ENCODE measurements at regions not wholly inside any gene's neighbourhood (a gene's known extent, or its start where the extent isn't known, plus 50 kb on each side); places are given as distances from the start of the nearest gene placed in this dataset.
A peak's percentile ranks its signal among the peaks of the same experiment; 100 is the strongest.
"Not testable (repeated sequence)": the region's sequence is repeated elsewhere in the genome, so short reads cannot be mapped to it uniquely, and the experiment has no call there.

- DNase-seq (ENCODE audit: low spot score) = peak; percentile 4
Measured at GRCh38 chr9:78438211-78438610, 141.3 kb downstream of the PSAT1 start.

GRCh38 chr9:78438780-78439179, 141.9 kb downstream of the PSAT1 start:
- no peak for DNase-seq (ENCODE audit: low spot score)

- DNase-seq (ENCODE audit: low spot score) = peak; percentile 88
Measured at GRCh38 chr9:78439190-78439865, 142.4 kb downstream of the PSAT1 start.

- DNase-seq (ENCODE audit: low spot score) = no peak
Measured at GRCh38 chr9:78439866-78440830, 143.2 kb downstream of the PSAT1 start.

GRCh38 chr9:78441396-78441795, 144.5 kb downstream of the PSAT1 start:
- no peak for DNase-seq (ENCODE audit: low spot score)

DNA sequence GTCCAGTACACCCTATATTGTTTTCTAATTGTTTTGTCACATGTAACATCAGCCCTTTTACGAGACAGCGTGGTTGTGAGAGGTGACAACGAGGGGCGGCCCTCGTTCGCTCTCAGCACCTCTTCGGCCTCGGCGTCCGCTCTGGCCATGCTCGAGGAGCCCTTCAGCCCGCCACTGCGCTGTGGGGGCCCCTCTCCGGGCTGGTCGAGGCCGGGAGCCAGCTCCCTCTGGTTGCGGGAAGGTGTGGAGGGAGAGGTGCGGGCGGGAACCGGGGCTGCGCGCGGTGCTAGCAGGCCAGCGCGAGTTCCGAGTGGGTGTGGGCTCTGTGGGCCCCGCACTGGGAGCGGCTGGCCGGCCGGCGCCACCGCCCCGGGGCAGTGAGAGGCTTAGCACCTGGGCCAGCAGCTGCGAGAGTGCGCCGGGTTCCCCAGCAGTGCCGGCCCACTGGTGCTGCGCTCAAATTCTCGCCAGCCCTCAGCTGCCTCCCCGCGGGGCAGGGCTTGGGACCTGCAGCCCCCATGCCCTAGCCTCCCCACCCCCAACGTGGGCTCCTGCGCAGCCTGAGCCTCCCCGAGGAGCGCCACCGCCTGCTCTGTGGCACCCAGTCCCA, 145.0 kb downstream of the PSAT1 start:
- DNase-seq (ENCODE audit: low spot score) = no peak

- not testable (repeated sequence) for DNase-seq (ENCODE audit: low spot score)
Measured at GRCh38 chr9:78442577-78442976, 145.7 kb downstream of the PSAT1 start.

GRCh38 chr9:78443946-78444345, 147.0 kb downstream of the PSAT1 start:
- DNase-seq (ENCODE audit: low spot score) = no peak

DNA sequence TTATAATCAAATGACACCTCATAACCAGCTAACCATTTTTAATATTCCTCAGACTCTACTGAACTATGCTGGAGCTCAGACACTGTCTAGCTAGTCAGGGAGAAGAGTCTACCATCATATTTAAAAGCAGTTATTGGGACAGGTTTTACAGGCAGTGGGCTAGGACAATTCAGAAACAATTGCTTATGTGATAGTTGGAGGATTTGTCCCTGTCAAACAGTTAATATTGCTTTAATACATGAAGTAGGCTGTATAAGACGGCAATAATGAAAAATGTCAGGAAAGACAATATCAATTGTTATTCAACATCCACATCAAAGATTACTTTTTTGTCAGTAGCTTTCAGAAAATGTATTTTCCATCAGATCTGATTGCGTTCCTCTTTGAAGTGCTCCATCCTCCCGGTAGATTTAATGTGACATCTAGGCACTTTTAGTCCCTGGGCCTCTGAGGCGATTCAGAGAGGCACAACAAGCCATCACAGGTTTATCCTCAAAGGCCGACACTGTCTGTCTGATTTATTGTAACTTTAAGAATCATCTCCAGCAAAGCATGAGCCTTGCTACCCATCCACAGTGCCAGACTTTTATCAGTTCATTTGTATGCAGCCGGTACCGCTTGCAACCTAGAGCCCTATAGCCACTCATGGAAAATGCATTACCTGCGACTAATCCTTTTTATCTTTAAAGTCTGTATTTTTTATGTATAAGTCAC, 152.2 kb downstream of the PSAT1 start:
- no peak for DNase-seq (ENCODE audit: low spot score)

DNA sequence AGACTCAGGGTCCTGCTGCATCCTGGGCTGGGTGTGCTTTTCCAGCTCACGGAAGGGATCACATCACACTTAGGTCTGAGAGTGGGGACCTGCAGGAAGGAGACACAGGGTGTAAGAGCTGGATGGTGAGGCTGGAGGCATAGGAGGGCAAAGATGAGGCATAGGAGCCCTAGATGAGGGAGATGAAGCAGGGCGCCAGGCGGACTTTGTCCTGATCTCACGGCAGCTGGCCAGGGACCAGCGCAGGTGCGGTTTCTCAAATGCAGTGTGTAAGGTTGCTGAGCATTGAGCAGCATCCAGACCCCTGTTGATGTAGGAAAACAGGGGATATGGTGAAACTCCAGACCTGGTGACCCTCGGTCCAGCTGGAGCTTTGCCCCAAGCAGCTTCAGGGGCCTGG, 156.5 kb downstream of the PSAT1 start:
- DNase-seq (ENCODE audit: low spot score) = no peak

- no peak for DNase-seq (ENCODE audit: low spot score)
Measured at GRCh38 chr9:78462611-78463010, 165.7 kb downstream of the PSAT1 start.

- no peak for DNase-seq (ENCODE audit: low spot score)
Measured at GRCh38 chr9:78463750-78464149, 166.8 kb downstream of the PSAT1 start.

DNA sequence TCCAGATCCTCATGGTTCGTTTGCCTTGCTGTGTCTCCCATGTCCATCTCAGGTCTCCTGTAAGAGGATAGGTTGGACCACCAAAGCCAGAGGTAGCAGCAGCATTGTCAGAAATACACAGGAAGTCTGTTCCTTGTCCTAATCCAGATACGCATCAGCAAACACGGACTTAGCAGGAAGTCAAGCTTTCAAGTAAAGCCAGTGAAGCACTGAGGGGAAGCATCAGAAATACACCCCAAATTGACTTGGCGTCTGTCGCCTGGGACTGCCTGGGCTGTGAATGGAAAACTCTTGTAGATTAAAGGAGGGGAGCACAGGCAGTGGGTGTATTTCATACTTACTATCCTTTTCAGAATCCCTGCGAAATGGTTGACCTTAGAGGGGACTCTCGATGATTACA, 171.3 kb downstream of the PSAT1 start:
- no peak for DNase-seq (ENCODE audit: low spot score)

DNA sequence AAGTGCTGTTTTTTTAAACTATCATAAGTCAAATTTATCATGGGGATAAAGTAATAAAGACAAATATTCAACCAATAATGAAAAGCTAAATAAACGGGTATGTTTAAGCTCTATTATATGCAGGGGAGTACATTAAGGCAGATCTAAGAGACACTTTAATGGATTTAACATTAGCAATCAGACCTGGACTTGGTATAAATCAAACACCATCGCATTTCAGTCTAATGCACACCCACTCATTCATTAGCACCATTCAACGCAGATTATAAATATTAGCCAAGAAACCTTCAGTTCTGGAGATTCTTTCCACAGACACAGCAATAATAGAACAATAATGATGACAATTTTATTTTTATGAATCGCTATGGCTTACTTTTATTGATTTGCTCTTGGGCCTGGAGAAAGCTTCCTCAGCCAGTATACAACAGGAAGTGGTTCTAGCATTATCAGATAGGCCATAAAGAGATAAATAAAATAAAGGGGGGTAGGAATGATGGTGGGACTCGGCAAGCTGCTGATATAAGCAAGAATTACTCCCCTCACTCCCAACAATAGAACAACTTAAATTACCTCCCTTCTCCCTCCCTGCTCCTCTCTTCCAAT, 172.2 kb downstream of the PSAT1 start:
- no peak for DNase-seq (ENCODE audit: low spot score)

DNA sequence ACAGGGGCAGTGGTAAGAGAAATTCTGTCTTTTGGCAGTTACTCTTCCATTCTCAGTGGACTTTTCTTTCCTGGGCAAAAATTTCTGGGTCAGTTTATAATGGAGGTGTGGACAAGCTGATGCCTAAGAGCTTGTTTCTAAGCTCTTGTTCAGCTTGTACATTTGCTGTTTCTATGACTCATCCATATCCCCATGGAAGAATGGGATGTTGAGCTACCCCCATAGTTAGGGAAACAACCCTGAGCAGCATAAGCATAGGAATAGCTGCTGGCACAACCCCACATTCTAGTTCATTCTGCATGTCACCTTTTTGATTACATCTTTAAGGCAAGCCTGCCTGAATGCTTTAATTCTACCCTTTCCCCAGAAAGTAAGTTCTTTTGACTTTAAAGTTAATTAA, 173.3 kb downstream of the PSAT1 start:
- DNase-seq (ENCODE audit: low spot score) = no peak

DNA sequence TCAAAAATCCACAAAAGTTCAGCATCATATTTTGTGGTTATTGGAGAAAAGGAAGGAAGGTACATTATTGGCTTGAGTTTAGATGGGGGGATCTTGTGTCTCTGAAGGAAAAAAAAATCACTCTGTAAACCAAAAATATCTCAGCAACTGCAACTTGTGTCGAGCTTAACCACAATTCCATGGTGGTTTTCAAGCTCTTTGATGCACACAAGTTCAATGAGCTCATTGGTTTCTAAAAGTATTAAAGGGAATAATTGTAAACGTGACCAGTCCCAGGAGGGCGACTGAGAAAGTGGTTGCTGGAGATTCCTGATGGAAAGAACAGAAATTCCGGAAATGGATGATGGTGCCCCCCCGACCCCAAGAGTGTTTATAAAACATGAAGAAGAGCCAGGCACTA, 173.8 kb downstream of the PSAT1 start:
- no peak for DNase-seq (ENCODE audit: low spot score)

- DNase-seq (ENCODE audit: low spot score) = no peak
Measured at GRCh38 chr9:78472111-78472510, 175.2 kb downstream of the PSAT1 start.

DNA sequence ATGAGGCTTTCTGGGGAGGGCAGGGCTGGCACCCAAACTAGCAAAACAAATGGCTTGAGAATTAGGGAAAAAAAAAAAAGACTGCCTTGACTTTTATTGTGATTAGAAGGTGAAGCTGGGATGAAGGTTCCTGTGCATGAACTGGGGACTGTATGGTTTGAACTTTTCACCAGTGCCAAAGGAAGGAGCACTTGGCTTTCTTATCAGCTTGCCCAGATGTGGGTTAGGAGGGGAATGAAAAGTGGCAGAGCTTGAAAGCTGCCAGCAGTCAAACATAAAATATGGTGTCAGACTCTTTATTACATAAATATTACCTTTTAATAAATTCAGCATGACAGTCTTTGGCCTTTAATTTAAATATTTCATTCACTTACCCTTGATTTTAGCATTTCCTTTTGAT, 182.5 kb downstream of the PSAT1 start:
- no peak for DNase-seq (ENCODE audit: low spot score)

- no peak for DNase-seq (ENCODE audit: low spot score)
Measured at GRCh38 chr9:78486661-78487060, 189.7 kb downstream of the PSAT1 start.

DNA sequence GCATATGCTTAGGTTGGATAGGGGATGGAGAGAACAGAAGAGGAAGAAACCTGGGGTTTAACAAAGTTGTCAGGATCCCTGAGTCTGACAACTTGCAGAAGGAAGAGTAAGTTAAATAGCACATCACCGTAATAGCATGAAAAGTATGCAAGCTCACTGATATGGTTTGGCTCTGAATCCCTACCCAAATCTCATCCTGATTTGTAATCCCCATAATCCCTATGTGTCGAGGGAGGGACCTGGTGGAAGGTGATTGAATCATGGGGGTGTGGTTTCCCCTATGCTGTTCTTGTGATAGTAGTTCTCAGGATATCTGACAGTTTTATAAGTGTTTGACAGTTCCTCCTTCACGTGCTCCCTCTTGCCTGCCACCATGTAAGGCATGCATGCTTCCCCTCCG, 193.3 kb downstream of the PSAT1 start:
- no peak for DNase-seq (ENCODE audit: low spot score)

DNA sequence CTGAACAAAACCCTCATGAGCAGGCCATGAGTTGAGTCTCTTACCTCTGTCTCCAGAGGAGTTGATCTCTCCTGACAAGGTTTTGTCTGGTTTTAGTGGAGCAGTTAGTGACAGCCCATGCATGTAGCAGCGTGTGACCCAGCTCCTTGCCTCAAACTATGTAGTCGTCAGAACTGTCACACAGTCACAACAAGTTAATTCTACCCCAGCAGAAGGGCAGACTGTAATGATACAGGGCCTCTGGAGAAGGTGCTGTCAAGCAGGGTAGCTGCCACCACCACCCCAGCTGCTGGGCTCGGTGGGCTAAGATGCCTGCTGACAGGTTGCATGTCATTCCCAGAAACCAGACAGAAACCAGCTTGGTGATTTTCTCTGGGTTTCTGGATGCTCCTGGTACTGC, 194.5 kb downstream of the PSAT1 start:
- DNase-seq (ENCODE audit: low spot score) = no peak

All from pons (tissue), 1 donor.